Stimulated activated CD8-positive, alpha-beta memory T cell treated with anti-CD3 and anti-CD28 coated beads, Interleukin-15, amount 100 ng/mL, for 4 hours (primary cell): ENCODE measurements at regions not wholly inside any gene's neighbourhood (a gene's known extent, or its start where the extent isn't known, plus 50 kb on each side); places are given as distances from the start of the nearest gene placed in this dataset.
"Not testable (repeated sequence)": the region's sequence is repeated elsewhere in the genome, so short reads cannot be mapped to it uniquely, and the experiment has no call there.

Experiments
- DNase-seq, 2 donors: peaks; one replicate each; pipeline ENCODE4 v3.0.0-alpha.2; 2020; ENCODE audit warnings: low read depth in 2 of 2

DNA sequence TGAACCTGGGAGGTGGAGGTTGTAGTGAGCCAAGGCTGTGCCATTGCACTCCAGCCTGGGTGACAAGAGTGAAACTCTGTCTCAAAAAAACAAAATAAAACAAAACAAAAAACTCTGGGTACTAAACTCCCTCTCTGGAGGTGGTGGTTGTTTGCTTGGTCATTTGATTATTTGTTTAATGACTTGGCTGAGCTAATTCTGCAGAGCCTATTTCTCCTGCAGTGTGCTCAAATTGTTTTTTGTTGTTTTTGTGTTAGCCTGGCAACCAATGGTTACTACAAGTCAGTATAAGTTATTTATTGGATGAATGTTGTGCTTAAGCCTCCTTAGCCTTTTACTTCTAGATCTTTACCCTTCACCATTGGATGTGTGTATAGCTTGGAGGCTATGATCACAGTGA is 387.5 kb downstream of the ADCYAP1 start:
- DNase-seq = no peak

DNA sequence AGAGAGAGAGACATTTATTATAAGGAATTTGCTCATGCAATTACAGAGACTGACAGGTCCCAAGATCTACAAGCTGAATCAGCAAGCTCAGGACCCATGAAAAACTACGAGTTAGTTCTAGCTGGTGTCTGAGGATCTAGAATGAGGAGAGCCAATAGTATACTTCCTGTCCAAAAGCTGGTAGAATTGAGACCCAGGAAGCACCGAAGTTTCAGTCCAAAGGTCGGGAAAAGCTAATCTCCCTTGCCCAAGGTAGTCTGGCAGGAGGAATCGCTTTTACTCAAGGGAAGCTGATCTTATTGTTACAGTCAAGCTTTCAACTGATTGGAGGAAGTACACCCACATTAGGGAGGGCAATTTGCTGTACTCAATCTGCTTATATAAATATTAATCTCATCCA is 389.6 kb downstream of the ADCYAP1 start:
- DNase-seq = no peak

DNA sequence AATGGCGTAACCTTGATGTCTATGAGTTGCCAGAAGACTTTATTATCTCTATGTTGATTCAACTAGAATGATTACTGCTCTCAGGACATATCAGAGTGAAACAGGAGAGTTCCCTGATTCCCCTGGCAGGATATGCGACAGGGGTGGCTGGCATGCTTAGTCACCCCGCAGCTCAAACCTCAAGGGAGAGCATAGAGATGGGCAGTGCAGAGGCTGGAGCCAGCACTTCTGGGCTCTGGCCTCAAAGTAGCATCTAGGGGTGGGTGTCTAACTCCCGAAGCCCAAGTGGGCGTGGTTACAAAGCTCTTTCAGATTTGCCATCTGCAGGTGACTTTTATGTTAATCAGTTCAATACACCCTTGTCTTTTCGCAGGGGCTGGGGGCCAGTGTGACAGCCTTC is 391.6 kb downstream of the ADCYAP1 start:
- no peak for DNase-seq

DNA sequence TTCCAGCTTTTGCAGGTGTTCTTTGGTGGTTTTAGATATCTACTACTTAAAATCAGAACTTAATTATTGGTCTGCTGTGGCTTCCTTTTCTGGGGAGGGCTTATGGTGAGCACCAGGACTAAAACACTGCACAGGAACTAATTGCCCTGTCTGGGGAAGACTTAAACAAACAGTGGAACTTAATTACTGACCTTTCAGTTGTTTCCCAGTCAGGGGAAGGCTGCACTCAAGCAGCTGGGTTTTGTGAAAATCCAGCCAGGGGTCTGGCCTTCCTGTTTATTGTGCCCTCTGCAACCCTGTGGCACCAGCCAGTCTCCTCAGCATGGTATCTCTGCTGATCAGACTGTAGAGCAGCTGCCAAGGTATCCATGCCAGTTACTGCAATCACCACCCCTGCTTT is 398.2 kb downstream of the ADCYAP1 start:
- no peak for DNase-seq

DNA sequence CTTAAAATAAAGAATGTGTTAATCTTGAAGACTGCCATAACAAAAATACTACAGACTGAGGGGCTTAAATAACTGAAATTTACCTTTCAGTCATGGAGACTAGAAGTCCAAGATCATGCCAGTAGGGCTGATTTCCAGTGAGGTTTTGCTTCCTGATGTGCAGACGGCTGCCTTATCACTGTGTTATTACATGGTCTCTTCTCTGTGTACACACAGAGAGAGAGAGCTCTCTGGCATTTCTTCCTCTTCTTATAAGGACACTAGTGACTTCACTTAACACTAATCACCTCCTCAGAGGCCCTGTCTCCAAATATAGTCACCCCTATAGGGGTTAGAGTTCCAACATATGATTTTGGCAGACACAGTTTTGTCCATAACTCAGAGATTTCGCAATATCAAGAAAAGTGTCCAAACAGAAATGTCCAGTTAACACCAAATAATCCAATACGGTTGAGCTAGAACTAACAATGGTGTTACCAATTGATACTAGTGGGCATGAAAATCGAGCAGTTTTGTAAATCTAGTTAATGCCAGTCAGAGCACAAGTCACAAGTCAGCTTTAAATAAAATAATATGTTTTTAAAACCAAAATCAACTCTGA is 399.8 kb downstream of the ADCYAP1 start:
- DNase-seq = no peak

DNA sequence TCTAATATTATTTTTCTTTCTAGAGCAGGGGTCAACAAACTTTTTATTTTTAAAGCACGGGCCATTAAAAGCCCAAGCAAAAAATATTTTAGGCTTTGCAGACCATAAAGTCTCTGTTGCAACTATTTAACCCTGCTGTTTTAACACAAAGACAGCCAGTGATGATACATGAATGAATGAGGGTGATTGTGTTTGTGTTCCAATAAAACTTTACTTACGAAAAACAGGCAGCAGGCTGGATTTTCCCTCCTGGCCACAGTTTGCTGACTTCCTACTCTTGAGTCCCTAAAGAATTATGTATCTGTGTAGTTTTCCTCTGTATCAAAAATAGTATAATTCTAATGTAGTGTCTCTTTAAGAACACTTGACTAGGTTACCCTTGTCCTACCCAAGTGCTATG is 402.0 kb downstream of the ADCYAP1 start:
- no peak for DNase-seq

DNA sequence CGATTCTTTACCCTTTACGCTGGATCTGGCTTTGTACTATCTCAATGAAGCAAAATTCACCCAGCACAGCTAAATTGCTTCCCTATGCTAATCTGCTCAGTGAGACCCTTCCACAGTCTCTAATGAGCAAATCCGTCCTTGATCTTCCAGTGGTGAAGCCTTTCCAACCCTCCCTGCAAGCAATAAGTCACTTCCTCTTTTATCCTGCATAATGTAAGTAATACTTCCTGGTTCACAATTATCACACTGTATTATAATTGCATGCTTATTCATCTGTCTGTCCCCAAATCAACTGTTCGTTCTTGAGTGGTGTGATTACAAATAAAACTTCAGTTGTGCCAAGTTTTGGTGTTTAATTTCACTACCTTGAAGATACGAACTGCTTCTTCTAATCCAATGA is 404.0 kb downstream of the ADCYAP1 start:
- no peak for DNase-seq

DNA sequence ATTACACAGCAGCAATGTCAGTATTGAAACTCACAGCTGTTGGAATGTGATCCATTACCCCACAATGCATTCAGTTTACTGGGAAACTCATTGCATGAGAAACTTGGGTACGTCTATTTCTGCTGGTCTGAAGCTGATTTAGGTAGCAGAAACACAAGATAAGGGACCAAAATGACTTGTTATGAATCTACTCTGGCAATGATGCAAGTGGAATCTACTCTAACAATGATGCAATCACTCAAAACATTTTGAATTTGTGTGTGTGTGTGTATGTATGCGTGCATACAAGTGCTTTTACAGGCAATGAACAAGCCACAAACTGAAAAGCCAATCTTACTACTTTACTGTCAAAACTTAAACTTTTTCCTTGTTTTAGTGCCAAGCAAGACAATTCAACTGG is 406.7 kb downstream of the ADCYAP1 start:
- no peak for DNase-seq

DNA sequence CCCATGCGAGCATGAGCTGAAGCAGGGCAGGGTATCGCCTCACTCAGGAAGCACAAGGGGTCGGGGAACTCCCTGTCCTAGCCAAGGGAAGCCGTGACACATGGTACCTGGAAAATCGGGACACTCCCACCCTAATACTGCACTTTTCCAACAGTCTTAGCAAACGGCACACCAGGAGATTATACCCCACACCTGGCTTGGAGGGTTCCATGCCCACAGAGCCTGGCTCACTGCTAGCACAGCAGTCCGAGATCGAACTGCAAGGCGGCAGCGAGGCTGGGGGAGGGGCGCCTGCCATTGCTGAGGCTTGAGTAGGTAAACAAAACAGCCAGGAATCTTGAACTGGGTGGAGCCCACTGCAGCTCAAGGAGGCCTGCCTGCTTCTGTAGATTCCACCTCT is 430.7 kb downstream of the ADCYAP1 start:
- DNase-seq = not testable (repeated sequence)

DNA sequence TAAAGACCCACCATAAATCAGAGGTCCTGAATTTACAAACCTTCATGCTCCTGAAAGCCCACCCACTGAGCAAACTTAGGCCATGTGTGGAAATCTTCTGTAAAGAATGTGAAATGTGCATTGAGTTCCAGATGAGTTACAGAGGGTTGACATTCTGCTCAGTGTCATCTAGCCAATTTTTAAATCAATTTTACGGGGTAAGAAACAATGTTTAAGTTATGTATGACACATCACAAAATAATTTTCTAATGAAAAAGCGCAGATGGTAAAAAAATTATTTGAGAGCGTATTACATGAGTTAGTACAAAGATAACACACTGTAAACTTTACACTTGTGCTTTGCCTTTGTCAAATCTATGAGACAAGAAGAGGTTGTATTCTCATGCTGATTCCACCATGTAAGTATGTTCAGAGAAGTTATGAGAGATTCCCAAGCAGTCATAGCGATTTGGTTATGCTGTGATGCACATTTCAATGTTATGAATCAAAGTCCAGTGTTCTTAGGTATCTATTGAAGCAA is 446.3 kb downstream of the ADCYAP1 start:
- no peak for DNase-seq

DNA sequence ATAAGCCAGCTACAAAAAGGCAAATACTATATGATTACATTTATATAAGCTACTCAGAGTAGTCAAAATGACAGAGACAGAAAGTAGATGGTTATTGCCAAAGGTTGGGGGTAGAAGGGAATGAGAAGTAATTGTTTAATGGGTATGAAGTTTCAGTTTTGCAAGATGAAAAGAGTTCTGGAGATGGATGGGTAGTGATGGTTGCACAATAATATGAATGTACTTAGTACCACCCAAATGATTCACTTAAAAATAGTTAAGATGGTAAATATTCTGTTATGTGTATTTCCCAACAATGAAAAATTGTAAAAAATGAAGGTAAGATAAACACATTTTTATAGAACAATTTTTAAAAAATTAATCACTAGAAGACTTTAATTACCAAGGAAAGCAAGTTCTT is 448.4 kb downstream of the ADCYAP1 start:
- no peak for DNase-seq

DNA sequence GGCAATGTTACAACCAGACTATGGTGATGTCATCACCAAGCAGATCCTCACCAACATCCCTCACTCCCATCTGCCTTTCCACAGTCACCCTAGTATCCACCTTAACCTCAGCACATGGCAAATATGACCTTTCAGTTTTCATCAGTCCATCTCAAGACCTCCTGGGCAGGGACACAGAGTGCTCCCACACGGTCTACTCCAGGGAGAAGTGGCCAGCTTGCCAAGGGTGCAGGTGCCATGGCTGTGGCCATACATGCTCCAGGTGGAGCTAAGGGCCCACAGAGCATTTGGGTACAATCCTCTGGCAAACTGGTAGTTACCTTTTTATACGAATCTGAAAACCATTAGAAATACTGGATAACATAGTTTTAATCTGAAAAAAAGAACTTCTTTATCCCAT is 453.1 kb downstream of the ADCYAP1 start:
- no peak for DNase-seq

DNA sequence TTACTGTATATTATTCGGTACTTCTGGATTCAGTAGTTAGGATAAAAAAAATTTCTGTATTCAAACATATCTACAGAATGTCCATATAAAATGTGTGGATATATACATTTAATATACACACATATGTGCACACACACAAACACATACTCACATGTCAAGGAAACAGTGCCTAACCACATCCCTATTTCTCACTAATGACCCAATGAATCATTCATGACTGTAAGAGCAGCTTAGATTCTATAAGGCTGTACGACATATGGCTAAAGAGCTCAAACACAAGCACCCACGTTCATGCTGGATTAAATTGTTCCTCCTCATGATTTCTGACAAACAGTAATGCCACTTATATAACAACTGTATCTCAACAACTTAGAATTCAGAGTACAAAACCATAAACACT is 457.3 kb downstream of the ADCYAP1 start:
- DNase-seq = no peak

DNA sequence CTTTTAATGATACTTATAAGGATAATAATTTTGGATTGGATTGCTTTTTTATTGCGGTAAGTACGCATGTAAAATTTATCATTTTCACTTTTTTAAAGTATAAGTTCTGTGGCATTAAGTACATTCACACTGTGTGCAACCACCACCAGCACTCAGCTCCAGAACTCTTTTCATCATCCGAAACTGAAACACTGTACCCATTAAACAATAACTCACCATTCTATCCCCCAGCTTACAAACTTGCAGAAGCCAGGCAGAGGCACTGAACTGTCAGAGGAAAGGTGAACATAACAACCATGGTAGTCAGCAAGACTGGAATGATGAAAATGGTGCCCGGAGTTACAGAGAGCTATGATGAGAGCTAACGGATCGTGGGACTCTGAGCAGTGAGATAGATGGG is 465.9 kb downstream of the ADCYAP1 start:
- DNase-seq = no peak

DNA sequence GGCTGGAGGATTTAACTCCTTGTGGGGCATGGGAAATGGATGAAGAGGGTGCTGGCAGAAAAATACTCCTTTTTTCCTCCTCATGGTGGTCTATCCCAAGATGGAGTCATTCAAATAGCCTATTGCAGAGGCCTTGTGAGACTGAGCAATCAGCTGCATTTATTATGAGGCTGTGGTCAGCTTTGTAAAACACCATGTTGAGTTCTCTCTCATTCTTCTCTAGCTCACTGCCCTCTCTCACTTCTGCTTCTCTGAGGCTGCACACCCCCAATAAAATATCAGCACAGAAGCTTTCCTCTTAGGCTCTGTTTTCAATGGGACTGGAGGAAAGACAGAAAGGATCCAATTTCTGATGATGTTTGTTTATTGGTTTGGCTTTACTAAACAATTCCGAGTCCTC is 467.1 kb downstream of the ADCYAP1 start:
- DNase-seq = no peak

DNA sequence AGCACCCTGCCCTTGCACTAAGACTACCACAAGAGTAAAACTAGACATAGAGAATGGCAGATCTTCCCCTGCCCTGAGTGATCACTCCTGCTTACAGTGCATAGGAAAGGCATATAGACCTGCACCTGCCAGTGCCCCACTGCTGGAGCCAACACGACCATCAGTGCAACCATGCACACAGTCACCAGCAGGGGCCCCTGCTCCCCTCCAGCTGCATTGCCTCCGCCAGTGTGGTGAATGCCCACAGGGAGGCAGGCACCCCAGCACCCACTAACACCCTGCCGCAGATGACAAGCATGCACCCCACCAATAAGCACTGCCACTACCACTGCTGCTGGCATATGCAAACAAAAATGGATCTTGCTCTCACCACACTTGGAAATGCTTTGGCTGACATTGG is 478.8 kb downstream of the ADCYAP1 start:
- DNase-seq = no peak

DNA sequence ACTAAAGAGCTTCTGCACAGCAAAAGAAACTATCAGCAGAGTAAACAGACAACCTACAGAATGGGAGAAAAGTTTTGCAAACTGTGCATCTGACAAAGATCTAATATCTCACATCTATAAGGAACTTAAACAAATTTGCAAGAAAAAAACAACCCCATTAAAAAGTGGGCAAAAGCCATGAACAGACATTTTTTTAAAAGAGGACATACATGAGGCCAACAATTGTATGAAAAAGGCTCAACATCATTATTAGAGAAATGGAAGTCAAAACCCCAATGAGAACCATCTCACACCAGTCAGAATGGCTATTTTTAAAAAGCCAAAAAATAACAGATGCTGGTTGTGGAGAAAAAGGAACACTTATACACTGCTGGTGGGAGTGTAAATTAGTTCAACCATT is 483.8 kb downstream of the ADCYAP1 start:
- DNase-seq = not testable (repeated sequence)

DNA sequence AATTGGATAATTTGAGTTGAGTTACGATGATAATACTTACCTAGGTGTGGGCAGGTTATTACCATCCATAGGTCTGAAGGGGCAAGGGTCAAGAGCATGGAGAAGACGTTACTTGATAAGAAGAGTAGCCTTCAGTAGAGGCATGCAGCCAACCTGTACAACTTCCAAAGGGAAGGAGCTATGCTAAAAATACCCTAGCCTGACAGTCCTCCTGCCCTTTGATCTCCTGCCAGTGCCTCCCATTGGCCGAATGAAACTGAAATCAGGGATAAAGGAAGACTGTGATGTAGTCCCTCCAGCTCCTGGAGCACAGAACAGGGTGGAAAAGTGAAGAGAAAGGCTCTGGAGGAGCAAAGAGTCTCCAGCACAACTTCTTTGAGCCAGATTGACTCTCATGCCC is 487.4 kb downstream of the ADCYAP1 start:
- DNase-seq = no peak

DNA sequence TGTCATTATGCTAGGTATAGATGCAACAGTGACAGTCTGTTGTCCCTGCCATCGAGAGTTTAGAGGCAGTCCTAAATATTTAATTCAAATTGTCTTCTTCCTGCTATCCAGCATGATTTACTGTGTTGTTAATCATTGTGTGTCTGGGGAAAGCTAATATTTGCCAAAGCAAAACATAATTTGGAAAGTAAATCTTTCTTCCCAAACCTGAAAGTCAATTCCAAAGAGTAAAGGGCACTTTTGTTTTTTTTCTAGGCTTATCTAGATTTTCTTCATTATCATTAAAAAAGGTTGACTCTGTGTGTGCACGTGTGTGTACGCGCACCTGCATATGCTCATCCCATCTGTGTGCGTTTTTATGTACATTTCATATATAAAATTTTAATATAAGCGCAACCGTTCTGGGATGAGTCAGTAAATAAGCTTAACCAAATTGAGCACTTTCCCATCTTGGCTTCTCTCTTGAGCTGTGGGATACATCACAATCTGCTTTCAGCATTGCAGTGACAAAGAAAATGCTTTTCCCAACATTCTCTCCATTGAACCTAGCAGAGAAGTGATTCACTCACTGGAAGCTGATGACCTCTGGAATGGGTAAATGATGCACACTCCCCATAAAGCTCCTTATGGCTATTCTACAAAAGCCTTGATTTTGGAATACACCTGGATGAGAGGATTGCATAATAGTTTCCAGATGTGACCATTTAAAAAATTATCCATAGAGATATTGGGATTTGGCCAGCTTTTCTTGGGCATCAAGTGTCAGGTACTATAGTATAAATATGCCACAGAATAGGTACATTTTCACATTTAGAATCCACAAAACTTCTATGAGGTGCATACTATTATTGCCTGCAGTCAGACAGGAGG is 488.4 kb downstream of the ADCYAP1 start:
- no peak for DNase-seq

DNA sequence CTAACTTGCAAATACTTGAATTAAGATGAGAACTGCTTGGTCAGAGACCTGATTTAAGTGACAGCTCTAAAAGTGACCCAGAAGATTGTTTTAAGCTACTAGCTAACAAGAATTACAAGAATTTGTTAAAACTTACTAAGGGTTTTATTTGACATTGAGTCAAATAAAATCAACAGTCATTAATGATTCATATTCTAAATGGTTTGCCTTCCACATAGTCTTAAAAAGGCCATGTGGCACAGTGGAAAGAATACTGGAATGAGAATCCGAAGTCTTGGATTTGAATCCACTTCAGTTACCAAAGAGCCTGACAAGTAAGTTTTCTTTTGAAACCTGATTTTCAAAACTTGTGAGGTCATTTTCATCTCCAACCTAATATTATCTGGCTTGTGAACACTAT is 489.3 kb downstream of the ADCYAP1 start:
- DNase-seq = no peak

DNA sequence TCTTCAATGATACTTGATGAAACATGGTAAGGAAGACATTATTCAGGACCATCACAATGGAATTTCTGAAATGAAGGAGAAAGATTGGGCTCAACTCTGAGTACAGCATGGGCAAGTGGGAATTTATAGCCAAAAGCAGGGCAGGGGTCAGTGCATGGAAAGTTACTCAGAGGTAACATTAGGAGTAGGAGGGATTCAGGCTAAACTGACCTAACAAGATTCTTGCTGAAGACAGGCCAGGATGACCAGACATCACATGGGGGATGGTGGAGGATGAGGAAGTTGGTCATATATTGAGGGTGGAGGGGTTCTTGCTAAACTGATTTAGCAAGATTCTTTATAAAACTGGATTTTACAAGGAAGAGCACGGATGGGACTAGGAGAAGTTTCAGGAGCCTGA is 489.8 kb downstream of the ADCYAP1 start:
- DNase-seq = no peak

DNA sequence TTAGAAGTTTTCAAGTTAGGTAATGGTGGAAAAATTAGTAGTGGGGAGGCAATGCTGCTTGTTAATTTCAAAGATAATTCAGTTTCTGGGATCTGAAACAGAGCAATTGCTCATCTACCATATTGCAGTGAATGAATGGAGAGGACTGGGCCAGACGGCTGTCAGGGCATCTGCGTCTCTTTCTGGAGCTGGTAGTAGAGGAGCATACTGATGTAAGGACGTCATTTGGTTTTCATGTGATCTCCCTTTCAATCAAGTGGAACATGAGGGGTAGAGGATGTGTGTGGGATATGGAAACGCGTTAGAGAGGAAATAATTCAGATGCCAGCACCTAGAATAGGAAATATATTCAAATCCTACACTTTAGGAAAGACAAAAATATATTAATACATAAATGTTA is 490.3 kb downstream of the ADCYAP1 start:
- no peak for DNase-seq

DNA sequence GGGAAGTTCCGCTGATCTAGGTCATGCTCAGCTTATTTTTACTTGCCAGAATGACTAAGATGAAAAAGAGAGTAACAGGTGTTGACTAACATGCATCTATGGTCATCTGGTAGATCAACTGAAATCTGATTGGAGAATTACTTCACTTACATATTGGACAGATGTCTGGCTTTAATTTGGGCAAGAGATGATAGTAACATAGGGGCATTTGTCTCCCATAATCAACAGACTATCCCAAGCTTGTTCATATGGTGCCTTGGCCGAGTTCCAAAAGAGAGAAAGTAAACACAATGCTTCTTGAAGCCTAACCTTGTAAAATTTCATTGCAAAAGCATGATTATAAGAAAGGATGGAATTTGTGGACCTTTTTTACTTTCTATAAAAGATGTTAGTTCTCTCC is 503.7 kb downstream of the ADCYAP1 start:
- DNase-seq = no peak
